Ascending aorta (tissue), 2 donors: ENCODE measurements at regions not wholly inside any gene's neighbourhood (a gene's known extent, or its start where the extent isn't known, plus 50 kb on each side); places are given as distances from the start of the nearest gene placed in this dataset.

Experiments used
- DNase-seq, 2 donors: peaks; one replicate each; pipeline ENCODE4 v3.0.0-alpha.2; 2019; ENCODE audit warnings: low spot score in 2 of 2
- H3K27ac ChIP-seq, 2 donors: fragments of 200-600 bp; sonication (generic); one replicate each; pipeline ENCODE4 v1.5.1; 2016 to 2017; ENCODE audit warnings: mild to moderate bottlenecking in 1 of 2
- H3K27me3 ChIP-seq: fragments of 200-600 bp; sonication (generic); one replicate; pipeline ENCODE4 v1.5.1; 2017
- H3K36me3 ChIP-seq, 2 donors: fragments of 200-600 bp; sonication (generic); one replicate each; pipeline ENCODE4 v1.5.1; 2016
- H3K4me1 ChIP-seq, 2 donors: fragments of 200-600 bp; sonication (generic); one replicate each; pipeline ENCODE4 v1.5.1; 2016 to 2017; ENCODE audit warnings: mild to moderate bottlenecking in 1 of 2
- H3K4me3 ChIP-seq, 2 donors: fragments of 200-600 bp; sonication (generic); one replicate each; pipeline ENCODE4 v1.5.1; 2016 to 2017; ENCODE audit warnings: mild to moderate bottlenecking in 1 of 2
- H3K9me3 ChIP-seq, 2 donors: fragments of 200-600 bp; sonication (generic); one replicate each; pipeline ENCODE4 v1.5.1; 2016
- intact Hi-C: fragments of 100-400 bp; cut with DNase I; formaldehyde crosslinking; loops from one replicate; pipeline ENCODE4 v1.15.1; 2023
- TF ChIP-seq, protein P1 (sequence below), 3 experiments: fragments of 200-600 bp in 2 of 3; fragments of 450-650 bp in 1 of 3; sonication (generic) in 2 of 3; IDR thresholded peaks; one replicate each; pipeline ENCODE4 v1.5.1; 2016 to 2019; ENCODE audit warnings: antibody characterized with exemption in 3 of 3, mild to moderate bottlenecking in 1 of 3, moderate library complexity in 1 of 3

DNA sequence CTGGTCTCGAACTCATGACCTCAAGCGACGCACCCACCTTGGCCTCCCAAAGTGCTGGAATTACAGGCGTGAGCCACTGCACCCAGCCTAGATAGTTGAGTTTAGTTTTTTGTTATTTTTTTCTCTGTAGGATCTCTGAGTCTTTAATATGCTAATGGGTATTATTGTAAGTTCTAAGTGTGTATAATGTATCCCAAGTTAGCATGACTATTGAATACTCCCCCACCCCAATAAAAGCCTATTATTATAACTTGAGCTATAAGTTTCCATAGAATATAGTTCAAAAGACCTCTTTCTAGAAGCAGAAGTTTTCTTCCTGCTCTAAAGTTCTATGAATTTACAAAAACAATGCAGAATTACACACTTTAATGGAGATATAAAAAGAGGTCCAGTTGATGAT, 210.4 kb upstream of the MARCKS start:
- DNase-seq: no peak
- Histone ChIP-seq H3K27ac (no peak overlapping the region), H3K4me3 (no peak overlapping the region), H3K36me3 (no peaks in the 10 kb centered on the region), H3K9me3 (no peaks in the 10 kb centered on the region), H3K27me3 (no peaks in the 10 kb centered on the region), H3K4me1 (no peaks in the 10 kb centered on the region)
- intact Hi-C loops: no loop called here
- TF ChIP-seq, protein P1, sequence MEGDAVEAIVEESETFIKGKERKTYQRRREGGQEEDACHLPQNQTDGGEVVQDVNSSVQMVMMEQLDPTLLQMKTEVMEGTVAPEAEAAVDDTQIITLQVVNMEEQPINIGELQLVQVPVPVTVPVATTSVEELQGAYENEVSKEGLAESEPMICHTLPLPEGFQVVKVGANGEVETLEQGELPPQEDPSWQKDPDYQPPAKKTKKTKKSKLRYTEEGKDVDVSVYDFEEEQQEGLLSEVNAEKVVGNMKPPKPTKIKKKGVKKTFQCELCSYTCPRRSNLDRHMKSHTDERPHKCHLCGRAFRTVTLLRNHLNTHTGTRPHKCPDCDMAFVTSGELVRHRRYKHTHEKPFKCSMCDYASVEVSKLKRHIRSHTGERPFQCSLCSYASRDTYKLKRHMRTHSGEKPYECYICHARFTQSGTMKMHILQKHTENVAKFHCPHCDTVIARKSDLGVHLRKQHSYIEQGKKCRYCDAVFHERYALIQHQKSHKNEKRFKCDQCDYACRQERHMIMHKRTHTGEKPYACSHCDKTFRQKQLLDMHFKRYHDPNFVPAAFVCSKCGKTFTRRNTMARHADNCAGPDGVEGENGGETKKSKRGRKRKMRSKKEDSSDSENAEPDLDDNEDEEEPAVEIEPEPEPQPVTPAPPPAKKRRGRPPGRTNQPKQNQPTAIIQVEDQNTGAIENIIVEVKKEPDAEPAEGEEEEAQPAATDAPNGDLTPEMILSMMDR (IDR thresholded peaks at IDR 0.05): no peak

DNA sequence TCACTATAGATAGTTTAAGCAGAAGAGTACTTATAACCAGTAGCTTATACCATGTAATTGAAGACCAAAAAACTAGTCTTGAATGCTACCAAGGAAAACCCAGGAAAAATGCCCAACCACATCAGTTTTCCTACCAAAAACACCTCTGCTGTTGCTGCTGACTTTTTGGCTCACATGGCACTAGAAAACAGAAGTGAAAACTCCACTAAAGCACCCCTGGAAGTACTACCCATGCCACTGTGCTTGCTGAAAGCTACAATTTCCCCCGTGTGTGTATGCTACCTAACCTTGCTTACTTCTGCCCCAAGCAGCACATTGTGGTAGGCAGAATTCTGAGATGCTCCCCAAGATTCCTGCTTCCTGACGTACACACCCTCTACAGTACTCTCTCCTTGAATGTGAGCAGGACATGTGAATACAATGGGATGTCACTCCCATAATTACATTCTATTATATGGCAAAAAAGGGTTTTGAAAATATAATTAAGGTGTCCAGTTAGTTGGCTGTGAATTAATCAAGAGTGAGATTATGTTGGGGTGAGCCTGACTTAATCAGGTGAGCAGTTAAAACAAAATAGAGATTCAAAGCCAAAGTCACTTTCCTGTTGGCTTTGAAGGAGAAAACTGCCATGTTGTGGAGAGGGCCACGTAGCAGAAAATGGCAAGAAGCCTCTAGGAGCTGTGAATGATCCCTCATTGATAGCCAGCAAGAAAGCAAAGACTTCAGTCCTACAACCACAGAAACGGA, 209.8 kb upstream of the MARCKS start:
- TF ChIP-seq, protein P1 (IDR thresholded peaks at IDR 0.05): no peak
- intact Hi-C loops: no loop called here

DNA sequence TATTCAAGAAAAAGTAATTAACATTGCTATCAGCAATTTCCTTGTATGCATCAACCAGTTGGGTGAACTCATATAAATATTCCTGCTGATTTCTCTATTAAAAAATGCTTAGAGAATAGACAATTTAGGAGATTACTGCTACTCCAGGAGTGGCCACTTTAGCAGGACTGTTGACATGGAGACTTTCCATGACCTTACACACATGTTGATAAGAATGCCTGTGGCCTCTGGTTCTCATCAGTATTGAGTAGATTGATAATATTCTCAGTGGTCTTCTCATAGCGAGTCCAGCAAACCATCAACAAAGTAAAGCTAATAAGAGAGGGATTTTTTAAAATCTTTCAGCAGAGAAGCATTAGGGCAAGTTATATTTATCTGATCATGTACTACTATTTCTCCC, 208.4 kb upstream of the MARCKS start:
- DNase-seq: no peak
- no peaks in the 10 kb centered on the region for H3K36me3 ChIP-seq
- no peak overlapping the region for H3K4me3 ChIP-seq
- TF ChIP-seq, protein P1 (IDR thresholded peaks at IDR 0.05): no peak
- no peaks in the 10 kb centered on the region for H3K9me3 ChIP-seq
- no peaks in the 10 kb centered on the region for H3K4me1 ChIP-seq
- intact Hi-C loops: no loop called here
- no peak overlapping the region for H3K27ac ChIP-seq
- H3K27me3 ChIP-seq: no peaks in the 10 kb centered on the region

More for the DNA sequence above, 209.8 kb upstream of the MARCKS start:
- H3K27me3 ChIP-seq: no peaks in the 10 kb centered on the region
- H3K4me1 ChIP-seq: no peaks in the 10 kb centered on the region
- H3K4me3 ChIP-seq: no peak overlapping the region
- no peaks in the 10 kb centered on the region for H3K36me3 ChIP-seq
- no peaks in the 10 kb centered on the region for H3K9me3 ChIP-seq
- no peak for DNase-seq
- no peak overlapping the region for H3K27ac ChIP-seq

- Histone ChIP-seq H3K4me1 (no peaks in the 10 kb centered on the region), H3K36me3 (no peaks in the 10 kb centered on the region), H3K27ac (no peak overlapping the region), H3K4me3 (peak overlapping the region in 1 of 2 donors; percentile 49), H3K27me3 (no peaks in the 10 kb centered on the region), H3K9me3 (no peaks in the 10 kb centered on the region)
- TF ChIP-seq, protein P1 (IDR thresholded peaks at IDR 0.05): no peak
- no peak for DNase-seq
- intact Hi-C loops: no loop called here
Measured at GRCh38 chr6:113649276-113649675, 207.9 kb upstream of the MARCKS start.

DNA sequence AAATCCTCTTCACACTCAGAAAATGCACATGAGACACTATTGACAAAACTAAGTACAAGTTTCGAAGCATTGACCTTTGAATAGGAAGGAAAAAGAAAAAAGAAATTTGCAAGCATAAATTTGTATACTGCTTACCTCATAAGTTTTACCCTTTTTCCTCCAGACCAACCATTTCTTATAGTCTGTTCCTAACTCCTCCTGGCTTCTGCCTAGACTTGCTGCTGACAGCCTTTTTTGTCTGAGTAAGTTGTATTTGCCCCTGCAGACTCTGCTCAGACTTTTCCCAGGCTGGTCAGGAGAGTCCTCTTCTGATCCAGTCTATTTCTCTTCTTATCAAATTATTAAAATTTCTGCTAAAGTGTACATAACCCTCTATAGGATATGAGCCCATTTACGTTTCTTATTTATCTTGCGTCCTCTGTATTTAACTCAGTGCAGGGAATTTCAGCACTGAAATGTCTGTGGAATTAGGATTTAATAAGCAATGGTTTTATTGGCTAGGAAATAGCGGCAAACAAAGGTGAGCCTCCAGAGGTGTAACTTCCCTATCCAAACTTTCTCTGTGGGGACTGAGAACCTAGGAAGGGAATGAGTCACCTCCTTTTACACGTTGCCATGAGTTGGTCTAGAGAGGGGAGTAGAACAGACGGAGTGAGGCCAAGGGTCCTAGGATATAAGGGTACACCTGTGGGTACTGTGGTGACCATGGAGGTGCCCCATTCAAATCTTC, 207.1 kb upstream of the MARCKS start:
- Histone ChIP-seq H3K27ac (no peak overlapping the region), H3K36me3 (no peaks in the 10 kb centered on the region), H3K4me3 (no peak overlapping the region), H3K27me3 (no peaks in the 10 kb centered on the region), H3K4me1 (peaks cover 0 to 3% of the 10 kb centered on the region in 2 donors), H3K9me3 (no peaks in the 10 kb centered on the region)
- intact Hi-C loops: loop anchor here (5.0 kb wide), 1 partner anchor 207 kb away; the partner anchor contains the start of gene MARCKS
- no peak for DNase-seq
- TF ChIP-seq, protein P1 (IDR thresholded peaks at IDR 0.05): no peak
